HepG2 (cell line): ENCODE measurements at regions not wholly inside any gene's neighbourhood (a gene's known extent, or its start where the extent isn't known, plus 50 kb on each side); places are given as distances from the start of the nearest gene placed in this dataset.

Source experiments
- ARID3A ChIP-seq: IDR thresholded peaks from 2 replicates; pipeline ENCODE4 v1.6.1; 2012; ENCODE audit warnings: low read depth, low read length, improper control_type of control experiment
- ATF2 ChIP-seq: sonication (generic); formaldehyde crosslinking; IDR thresholded peaks from 2 replicates; pipeline ENCODE4 v1.4.0; 2020; ENCODE audit warnings: missing genetic modification reagents
- BATF2 ChIP-seq: sonication (generic); formaldehyde crosslinking; IDR thresholded peaks from 2 replicates; pipeline ENCODE4 v1.8.0; 2022; ENCODE audit warnings: mild to moderate bottlenecking, missing genetic modification reagents, moderate library complexity
- DNMT1 ChIP-seq: sonication (generic); formaldehyde crosslinking; IDR thresholded peaks from 2 replicates; pipeline ENCODE4 v1.5.1; 2020; ENCODE audit warnings: mild to moderate bottlenecking, missing genetic modification reagents
- ESRRA ChIP-seq: sonication (generic); formaldehyde crosslinking; IDR thresholded peaks from 2 replicates; pipeline ENCODE4 v1.5.1; 2020; ENCODE audit warnings: mild to moderate bottlenecking, low read depth, missing genetic modification reagents
- ETV5 ChIP-seq: IDR thresholded peaks from 2 replicates; pipeline ENCODE4 v1.6.1; 2018; ENCODE audit warnings: missing biosample characterization, missing genetic modification reagents, inconsistent platforms, borderline replicate concordance
- GFI1 ChIP-seq: sonication (generic); formaldehyde crosslinking; IDR thresholded peaks from 2 replicates; pipeline ENCODE4 v1.5.0; 2020; ENCODE audit warnings: missing genetic modification reagents, mild to moderate bottlenecking, borderline replicate concordance
- GTF2F1 ChIP-seq: fragments of 150-350 bp; IDR thresholded peaks from 2 replicates; pipeline ENCODE4 v1.6.1; 2014; ENCODE audit warnings: low read length
- KLF6 ChIP-seq: IDR thresholded peaks from 2 replicates; pipeline ENCODE4 v1.8.0; 2016; ENCODE audit warnings: missing biosample characterization, missing genetic modification reagents
- KLF9 ChIP-seq: IDR thresholded peaks from 2 replicates; pipeline ENCODE4 v1.6.1; 2016; ENCODE audit warnings: low read depth
- MIER2 ChIP-seq: IDR thresholded peaks from 2 replicates; pipeline ENCODE4 v1.6.1; 2016; ENCODE audit warnings: missing biosample characterization, missing genetic modification reagents
- MXD1 ChIP-seq: sonication (generic); formaldehyde crosslinking; IDR thresholded peaks from 2 replicates; pipeline ENCODE4 v1.4.0; 2020; ENCODE audit warnings: mild to moderate bottlenecking, missing genetic modification reagents
- MYPOP ChIP-seq: sonication (generic); formaldehyde crosslinking; IDR thresholded peaks from 2 replicates; pipeline ENCODE4 v1.8.1; 2023; ENCODE audit warnings: mild to moderate bottlenecking, moderate library complexity, missing genetic modification reagents
- PITX1 ChIP-seq: sonication (generic); formaldehyde crosslinking; IDR thresholded peaks from 2 replicates; pipeline ENCODE4 v1.5.1; 2020; ENCODE audit warnings: mild to moderate bottlenecking, missing genetic modification reagents
- POGZ ChIP-seq: sonication (generic); formaldehyde crosslinking; IDR thresholded peaks from 2 replicates; pipeline ENCODE4 v1.4.0; 2020; ENCODE audit warnings: mild to moderate bottlenecking, missing genetic modification reagents
- RBFOX2 ChIP-seq: fragments of 200-400 bp; formaldehyde crosslinking; IDR thresholded peaks from 2 replicates; pipeline ENCODE4 v1.6.1; 2017; ENCODE audit warnings: low read depth, mild to moderate bottlenecking, low read length
- RORA ChIP-seq: sonication (generic); formaldehyde crosslinking; IDR thresholded peaks from 2 replicates; pipeline ENCODE4 v1.5.0; 2020; ENCODE audit warnings: mild to moderate bottlenecking, missing genetic modification reagents, moderate library complexity
- TEAD3 ChIP-seq: optimal IDR thresholded peaks from 2 replicates; pipeline ENCODE3; 2016; ENCODE audit warnings: borderline replicate concordance
- TEF ChIP-seq: sonication (generic); formaldehyde crosslinking; IDR thresholded peaks from 2 replicates; pipeline ENCODE4 v1.5.0; 2020; ENCODE audit warnings: missing genetic modification reagents
- ZNF292 ChIP-seq: sonication (generic); formaldehyde crosslinking; IDR thresholded peaks from 2 replicates; pipeline ENCODE4 v1.8.1; 2022; ENCODE audit warnings: mild to moderate bottlenecking, low read depth, missing genetic modification reagents, borderline replicate concordance
- ZNF503 ChIP-seq: sonication (generic); formaldehyde crosslinking; IDR thresholded peaks from 2 replicates; pipeline ENCODE4 v1.4.0; 2020; ENCODE audit warnings: missing genetic modification reagents
- ZNF567 ChIP-seq: sonication (generic); formaldehyde crosslinking; IDR thresholded peaks from 2 replicates; pipeline ENCODE4 v1.8.1; 2023; ENCODE audit warnings: mild to moderate bottlenecking, missing genetic modification reagents, borderline replicate concordance

- TF ChIP-seq ARID3A (peak; percentile 88), KLF6 (CRISPR knock-in tag) (peak; percentile 71), ETV5 (peak; percentile 81; the same call in 1 of the 2 replicates), ZNF292 (CRISPR knock-in tag) (peak; percentile 75; the same call in 1 of the 2 replicates), MXD1 (CRISPR knock-in tag) (no peak), PITX1 (no peak), GTF2F1 (no peak), KLF9 (CRISPR knock-in tag) (no peak), MIER2 (0 out of 2 replicates have a peak, but pooled peaks have one; percentile 58), ZNF503 (peak; percentile 77), TEAD3 (CRISPR knock-in tag) (peak; percentile 61), RORA (CRISPR knock-in tag) (no peak), ESRRA (CRISPR knock-in tag) (no peak), DNMT1 (CRISPR knock-in tag) (no peak), GFI1 (peak; percentile 94), POGZ (peak; percentile 91), ZNF567 (CRISPR knock-in tag) (no peak), TEF (CRISPR knock-in tag) (no peak), BATF2 (CRISPR knock-in tag) (no peak), RBFOX2 (no peak), MYPOP (CRISPR knock-in tag) (no peak), ATF2 (CRISPR knock-in tag) (peak; percentile 84)
These were observed 153.3 kb downstream of the IBTK start (continued) for GRCh38 chr6:82094166-82094806.
